ENCODE measurements at regions not wholly inside any gene's neighbourhood (a gene's known extent, or its start where the extent isn't known, plus 50 kb on each side); places are given as distances from the start of the nearest gene placed in this dataset.

GRCh38 chr1:101399222-101399621, 162.4 kb downstream of the S1PR1 start:
- TF ChIP-seq POLR2A (IDR thresholded peaks at IDR 0.05; ENCODE audit: low read depth) (no peak), CTCF (IDR thresholded peaks at IDR 0.05) (no peak), POLR2AphosphoS5 (IDR thresholded peaks at IDR 0.05) (no peak)
